Tibial nerve (tissue), 3 donors: ENCODE measurements at regions not wholly inside any gene's neighbourhood (a gene's known extent, or its start where the extent isn't known, plus 50 kb on each side); places are given as distances from the start of the nearest gene placed in this dataset.

Experiments used
- CTCF ChIP-seq, 5 experiments: fragments of 200-600 bp in 3 of 5; fragments of 450-650 bp in 2 of 5; sonication (generic) in 3 of 5; IDR thresholded peaks; one replicate each; pipeline ENCODE4 v1.5.1; 2016 to 2019; ENCODE audit warnings: antibody characterized with exemption in 5 of 5, mild to moderate bottlenecking in 3 of 5, moderate library complexity in 2 of 5
- POLR2A ChIP-seq, 2 donors: fragments of 450-650 bp; IDR thresholded peaks; one replicate each; pipeline ENCODE4 v1.6.1; 2017; ENCODE audit warnings: antibody characterized with exemption in 2 of 2, mild to moderate bottlenecking in 2 of 2, moderate library complexity in 2 of 2

GRCh38 chr1:229105822-229106525 is 164.9 kb upstream of the RAB4A start:
- TF ChIP-seq POLR2A (IDR thresholded peaks at IDR 0.05) (no peak), CTCF (IDR thresholded peaks at IDR 0.05) (no peak)
